ENCODE measurements at regions not wholly inside any gene's neighbourhood (a gene's known extent, or its start where the extent isn't known, plus 50 kb on each side); places are given as distances from the start of the nearest gene placed in this dataset.

DNA sequence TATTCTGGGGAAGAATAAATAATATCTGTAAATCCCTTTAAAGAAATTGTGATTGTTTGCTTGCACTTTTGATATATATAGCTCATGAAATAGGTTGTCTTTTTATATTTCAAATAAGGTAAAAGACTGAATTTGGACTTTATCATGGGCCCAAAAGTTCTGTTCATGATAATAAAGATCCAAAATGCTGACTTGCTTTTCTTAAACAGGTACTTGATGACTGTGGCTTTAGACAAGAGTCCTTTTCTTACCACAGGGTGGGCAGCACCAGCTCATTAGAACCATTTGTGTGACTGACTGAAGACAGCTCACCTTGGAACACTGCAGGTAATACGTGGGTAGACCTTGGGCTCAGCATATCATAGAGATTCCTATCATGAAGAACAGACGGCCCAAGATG is 432.6 kb downstream of the ETNK1 start:
- TF ChIP-seq, protein P1, sequence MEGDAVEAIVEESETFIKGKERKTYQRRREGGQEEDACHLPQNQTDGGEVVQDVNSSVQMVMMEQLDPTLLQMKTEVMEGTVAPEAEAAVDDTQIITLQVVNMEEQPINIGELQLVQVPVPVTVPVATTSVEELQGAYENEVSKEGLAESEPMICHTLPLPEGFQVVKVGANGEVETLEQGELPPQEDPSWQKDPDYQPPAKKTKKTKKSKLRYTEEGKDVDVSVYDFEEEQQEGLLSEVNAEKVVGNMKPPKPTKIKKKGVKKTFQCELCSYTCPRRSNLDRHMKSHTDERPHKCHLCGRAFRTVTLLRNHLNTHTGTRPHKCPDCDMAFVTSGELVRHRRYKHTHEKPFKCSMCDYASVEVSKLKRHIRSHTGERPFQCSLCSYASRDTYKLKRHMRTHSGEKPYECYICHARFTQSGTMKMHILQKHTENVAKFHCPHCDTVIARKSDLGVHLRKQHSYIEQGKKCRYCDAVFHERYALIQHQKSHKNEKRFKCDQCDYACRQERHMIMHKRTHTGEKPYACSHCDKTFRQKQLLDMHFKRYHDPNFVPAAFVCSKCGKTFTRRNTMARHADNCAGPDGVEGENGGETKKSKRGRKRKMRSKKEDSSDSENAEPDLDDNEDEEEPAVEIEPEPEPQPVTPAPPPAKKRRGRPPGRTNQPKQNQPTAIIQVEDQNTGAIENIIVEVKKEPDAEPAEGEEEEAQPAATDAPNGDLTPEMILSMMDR (IDR thresholded peaks at IDR 0.05; ENCODE audit: insufficient read depth in 1 of 2, low read depth in 1 of 2, low read length in 1 of 2, severe bottlenecking in 1 of 2, unreplicated experiment in 1 of 2), result no peak
- intact Hi-C loops (cut with micrococcal nuclease; ENCODE audit: unreplicated experiment), result no loop called here
- Histone ChIP-seq H3K9me3 (no peaks in the 10 kb centered on the region), H3K4me1 (no peaks in the 10 kb centered on the region), H3K4me3 (ENCODE audit: low read depth, low read length) (no peak overlapping the region), H3K27me3 (replicated peaks; ENCODE audit: control insufficient read depth, insufficient read depth, low read length) (no peaks in the 10 kb centered on the region), H3K36me3 (ENCODE audit: control insufficient read depth, insufficient read depth, low read length) (no peaks in the 10 kb centered on the region)
- no TSS peak for BruUV-seq (replicated peaks)
- ChIA-PET POLR2A (no interaction called here), CTCF (no interaction called here)
- Mint-ChIP-seq H3K9me3 (ENCODE audit: unreplicated experiment) (no peaks in the 10 kb centered on the region), H3K27me3 (ENCODE audit: insufficient read depth, unreplicated experiment) (peaks cover 2% of the 10 kb centered on the region), H3K4me1 (ENCODE audit: low read depth, unreplicated experiment) (no peaks in the 10 kb centered on the region), H3K4me3 (ENCODE audit: unreplicated experiment) (no peak overlapping the region), H3K36me3 (ENCODE audit: insufficient read depth, unreplicated experiment) (no peaks in the 10 kb centered on the region), H3K27ac (ENCODE audit: unreplicated experiment) (no peak overlapping the region)
- DNase-seq, result no peak

DNA sequence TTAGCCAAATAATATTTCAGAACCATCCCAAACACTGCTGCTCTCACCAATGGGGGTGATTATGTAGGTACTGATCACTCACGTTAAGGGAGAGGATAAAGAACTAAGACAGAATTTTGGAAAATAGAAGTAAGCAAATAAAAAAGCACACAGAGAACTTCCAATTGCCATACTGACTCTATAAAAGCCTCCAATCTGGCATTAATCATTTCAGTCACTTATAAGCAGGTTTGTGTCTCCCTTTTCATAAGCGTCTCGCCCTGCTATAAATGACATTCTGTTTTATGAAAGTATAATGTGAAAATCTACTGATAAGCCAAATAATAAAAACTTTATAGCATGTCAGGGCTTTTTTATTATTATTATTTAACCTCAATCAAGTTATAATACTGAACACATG is 435.2 kb downstream of the ETNK1 start:
- no peaks in the 10 kb centered on the region for H3K4me1 ChIP-seq
- H3K9me3 ChIP-seq, result no peaks in the 10 kb centered on the region
- H3K36me3 Mint-ChIP-seq (ENCODE audit: insufficient read depth, unreplicated experiment), result no peaks in the 10 kb centered on the region
- no peak overlapping the region for H3K4me3 Mint-ChIP-seq (ENCODE audit: unreplicated experiment)
- no peak for DNase-seq
- peaks cover 2% of the 10 kb centered on the region for H3K27me3 Mint-ChIP-seq (ENCODE audit: insufficient read depth, unreplicated experiment)
- intact Hi-C loops (cut with micrococcal nuclease; ENCODE audit: unreplicated experiment), result no loop called here
- H3K36me3 ChIP-seq (ENCODE audit: control insufficient read depth, insufficient read depth, low read length), result no peaks in the 10 kb centered on the region
- ChIA-PET POLR2A (no interaction called here), CTCF (no interaction called here)
- no TSS peak for BruUV-seq (replicated peaks)
- H3K9me3 Mint-ChIP-seq (ENCODE audit: unreplicated experiment), result no peaks in the 10 kb centered on the region
- no peak overlapping the region for H3K4me3 ChIP-seq (ENCODE audit: low read depth, low read length)
- H3K27me3 ChIP-seq (replicated peaks; ENCODE audit: control insufficient read depth, insufficient read depth, low read length), result no peaks in the 10 kb centered on the region
- no peaks in the 10 kb centered on the region for H3K4me1 Mint-ChIP-seq (ENCODE audit: low read depth, unreplicated experiment)
- H3K27ac Mint-ChIP-seq (ENCODE audit: unreplicated experiment), result no peak overlapping the region
- TF ChIP-seq, protein P1 (IDR thresholded peaks at IDR 0.05; ENCODE audit: insufficient read depth in 1 of 2, low read depth in 1 of 2, low read length in 1 of 2, severe bottlenecking in 1 of 2, unreplicated experiment in 1 of 2), result no peak

DNA sequence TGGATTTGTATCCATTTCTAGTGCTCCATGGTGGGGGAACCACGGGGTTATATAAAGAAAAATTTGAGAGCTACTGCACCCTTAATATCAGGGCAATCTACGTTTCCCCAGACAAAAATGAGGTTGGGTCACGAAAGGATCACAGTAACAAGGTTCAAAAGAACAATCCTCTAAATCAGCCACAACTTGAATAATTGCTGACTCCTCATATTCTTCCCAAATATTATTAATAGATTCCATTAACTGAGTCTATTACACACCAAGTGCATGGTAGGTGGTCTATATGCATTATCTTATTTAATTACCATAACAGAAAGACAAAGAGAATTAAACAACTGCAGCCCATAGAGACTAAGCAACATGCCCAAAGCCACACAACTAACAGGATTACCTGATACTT is 438.2 kb downstream of the ETNK1 start:
- Histone ChIP-seq H3K9me3 (no peaks in the 10 kb centered on the region), H3K4me3 (ENCODE audit: low read depth, low read length) (no peak overlapping the region), H3K27me3 (replicated peaks; ENCODE audit: control insufficient read depth, insufficient read depth, low read length) (no peaks in the 10 kb centered on the region), H3K4me1 (no peaks in the 10 kb centered on the region), H3K36me3 (ENCODE audit: control insufficient read depth, insufficient read depth, low read length) (no peaks in the 10 kb centered on the region)
- Mint-ChIP-seq H3K27me3 (ENCODE audit: insufficient read depth, unreplicated experiment) (peaks cover 9% of the 10 kb centered on the region), H3K4me1 (ENCODE audit: low read depth, unreplicated experiment) (no peaks in the 10 kb centered on the region), H3K36me3 (ENCODE audit: insufficient read depth, unreplicated experiment) (no peaks in the 10 kb centered on the region), H3K4me3 (ENCODE audit: unreplicated experiment) (no peak overlapping the region), H3K27ac (ENCODE audit: unreplicated experiment) (no peak overlapping the region), H3K9me3 (ENCODE audit: unreplicated experiment) (no peaks in the 10 kb centered on the region)
- ChIA-PET CTCF (no interaction called here), POLR2A (no interaction called here)
- no peak for DNase-seq
- BruUV-seq (replicated peaks), result no TSS peak
- TF ChIP-seq, protein P1 (IDR thresholded peaks at IDR 0.05; ENCODE audit: insufficient read depth in 1 of 2, low read depth in 1 of 2, low read length in 1 of 2, severe bottlenecking in 1 of 2, unreplicated experiment in 1 of 2), result no peak
- intact Hi-C loops (cut with micrococcal nuclease; ENCODE audit: unreplicated experiment), result no loop called here

Data from Caco-2 (cell line).